Ishikawa (cell line): ENCODE measurements at regions not wholly inside any gene's neighbourhood (a gene's known extent, or its start where the extent isn't known, plus 50 kb on each side); places are given as distances from the start of the nearest gene placed in this dataset.

ENCODE experiments used
- CEBPB ChIP-seq: IDR thresholded peaks from 2 replicates; pipeline ENCODE4 v1.6.1; 2012
- CREB1 ChIP-seq: IDR thresholded peaks from 2 replicates; pipeline ENCODE4 v1.6.1; 2012; ENCODE audit warnings: low read depth
- EGR1 ChIP-seq: IDR thresholded peaks from 2 replicates; pipeline ENCODE4 v1.6.1; 2012
- EP300 ChIP-seq: IDR thresholded peaks from 2 replicates; pipeline ENCODE4 v1.6.1; 2012; ENCODE audit warnings: borderline replicate concordance
- FOXM1 ChIP-seq: IDR thresholded peaks from 2 replicates; pipeline ENCODE4 v1.6.1; 2012; ENCODE audit warnings: low read depth, borderline replicate concordance
- RAD21 ChIP-seq: IDR thresholded peaks from 2 replicates; pipeline ENCODE4 v1.6.1; 2012; ENCODE audit warnings: low read depth
- REST ChIP-seq: IDR thresholded peaks from 2 replicates; pipeline ENCODE4 v1.6.1; 2012; ENCODE audit warnings: low read depth, mild to moderate bottlenecking
- TAF1 ChIP-seq: IDR thresholded peaks from 2 replicates; pipeline ENCODE4 v1.6.1; 2012; ENCODE audit warnings: low read depth, mild to moderate bottlenecking
- YY1 ChIP-seq: IDR thresholded peaks from 2 replicates; pipeline ENCODE4 v1.6.1; 2012; ENCODE audit warnings: low read depth
- ZBTB7A ChIP-seq: IDR thresholded peaks from 2 replicates; pipeline ENCODE4 v1.6.1; 2012; ENCODE audit warnings: low read depth
- TF ChIP-seq, protein P1 (sequence below): IDR thresholded peaks from 2 replicates; pipeline ENCODE4 v1.6.1; 2012
- TF ChIP-seq, protein P2 (sequence below): IDR thresholded peaks from 2 replicates; pipeline ENCODE4 v1.6.1; 2012

- TF ChIP-seq CEBPB (no peak), EP300 (no peak), YY1 (no peak), TAF1 (no peak), FOXM1 (no peak), CREB1 (no peak), REST (no peak), ZBTB7A (no peak), EGR1 (no peak), RAD21 (no peak)
- TF ChIP-seq, protein P1, sequence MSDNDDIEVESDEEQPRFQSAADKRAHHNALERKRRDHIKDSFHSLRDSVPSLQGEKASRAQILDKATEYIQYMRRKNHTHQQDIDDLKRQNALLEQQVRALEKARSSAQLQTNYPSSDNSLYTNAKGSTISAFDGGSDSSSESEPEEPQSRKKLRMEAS = no peak
- TF ChIP-seq, protein P2, sequence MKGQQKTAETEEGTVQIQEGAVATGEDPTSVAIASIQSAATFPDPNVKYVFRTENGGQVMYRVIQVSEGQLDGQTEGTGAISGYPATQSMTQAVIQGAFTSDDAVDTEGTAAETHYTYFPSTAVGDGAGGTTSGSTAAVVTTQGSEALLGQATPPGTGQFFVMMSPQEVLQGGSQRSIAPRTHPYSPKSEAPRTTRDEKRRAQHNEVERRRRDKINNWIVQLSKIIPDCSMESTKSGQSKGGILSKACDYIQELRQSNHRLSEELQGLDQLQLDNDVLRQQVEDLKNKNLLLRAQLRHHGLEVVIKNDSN = no peak
These were observed 72.9 kb upstream of the OR5AN1 start for GRCh38 chr11:59285716-59286260.
